PFSK-1 (cell line): ENCODE measurements at regions not wholly inside any gene's neighbourhood (a gene's known extent, or its start where the extent isn't known, plus 50 kb on each side); places are given as distances from the start of the nearest gene placed in this dataset.

ENCODE experiments used
- FOXP2 ChIP-seq: optimal IDR thresholded peaks from 2 replicates; pipeline ENCODE3; 2011; ENCODE audit warnings: borderline replicate concordance, control low read depth, inconsistent platforms; ENCODE audit not compliant: insufficient read depth; ENCODE audit errors: extremely low read length, extremely low read depth
- POLR2AphosphoS5 ChIP-seq: IDR thresholded peaks from 2 replicates; pipeline ENCODE4 v1.6.1; 2012; ENCODE audit warnings: low read depth, mild to moderate bottlenecking, control low read depth, low read length, moderate library complexity
- SIN3A ChIP-seq: IDR thresholded peaks from 2 replicates; pipeline ENCODE4 v1.6.1; 2012; ENCODE audit warnings: mild to moderate bottlenecking, low read length, moderate library complexity, borderline replicate concordance; ENCODE audit not compliant: insufficient read depth
- TAF1 ChIP-seq: IDR thresholded peaks from 2 replicates; pipeline ENCODE4 v1.6.1; 2012; ENCODE audit warnings: low read length, control low read depth, borderline replicate concordance; ENCODE audit not compliant: insufficient read depth
- TF ChIP-seq, protein P1 (sequence below), 2 experiments: IDR thresholded peaks; 2 replicates each; pipeline versions ENCODE4 v1.6.1 to v1.8.0; 2011 to 2012; ENCODE audit warnings: low read depth in 2 of 2, low read length in 2 of 2, control low read depth in 1 of 2, inconsistent platforms in 1 of 2, mild to moderate bottlenecking in 1 of 2, moderate library complexity in 1 of 2; ENCODE audit not compliant: insufficient read depth in 1 of 2

DNA sequence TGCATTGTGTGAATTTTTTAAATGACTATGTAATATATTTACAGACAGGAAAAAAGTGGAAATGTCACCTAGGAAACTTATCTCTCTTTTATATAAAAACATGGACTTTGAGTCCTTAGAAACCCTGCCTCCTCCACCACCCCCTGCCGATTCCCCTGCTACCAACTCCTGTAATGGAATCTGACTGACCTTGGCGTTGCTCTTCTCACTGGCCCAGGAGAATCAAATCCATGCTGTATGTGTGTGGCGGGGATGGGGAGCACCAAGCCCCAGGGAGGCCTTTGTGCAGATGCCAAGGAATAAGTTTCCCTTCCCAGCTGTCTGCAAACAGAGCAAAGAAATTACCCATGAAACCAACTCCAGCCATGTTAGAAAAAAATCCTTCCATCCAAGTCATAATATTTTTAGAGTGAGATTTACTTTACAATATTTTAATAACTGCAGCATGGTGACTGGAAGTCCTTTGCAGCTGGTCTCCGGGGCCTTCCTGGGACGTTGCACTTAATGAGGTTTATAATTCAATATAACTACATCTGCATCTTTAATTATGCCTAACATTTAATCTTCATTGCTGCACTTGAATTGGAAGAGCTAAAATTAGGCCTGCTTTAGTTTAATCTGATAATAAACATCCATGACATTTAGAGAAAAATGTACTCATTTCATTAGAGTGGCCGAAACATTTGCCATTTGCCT lies 111.4 kb upstream of the CACUL1 start:
- TF ChIP-seq TAF1 (no peak), POLR2AphosphoS5 (no peak), SIN3A (no peak), FOXP2 (no peak)
- TF ChIP-seq, protein P1, sequence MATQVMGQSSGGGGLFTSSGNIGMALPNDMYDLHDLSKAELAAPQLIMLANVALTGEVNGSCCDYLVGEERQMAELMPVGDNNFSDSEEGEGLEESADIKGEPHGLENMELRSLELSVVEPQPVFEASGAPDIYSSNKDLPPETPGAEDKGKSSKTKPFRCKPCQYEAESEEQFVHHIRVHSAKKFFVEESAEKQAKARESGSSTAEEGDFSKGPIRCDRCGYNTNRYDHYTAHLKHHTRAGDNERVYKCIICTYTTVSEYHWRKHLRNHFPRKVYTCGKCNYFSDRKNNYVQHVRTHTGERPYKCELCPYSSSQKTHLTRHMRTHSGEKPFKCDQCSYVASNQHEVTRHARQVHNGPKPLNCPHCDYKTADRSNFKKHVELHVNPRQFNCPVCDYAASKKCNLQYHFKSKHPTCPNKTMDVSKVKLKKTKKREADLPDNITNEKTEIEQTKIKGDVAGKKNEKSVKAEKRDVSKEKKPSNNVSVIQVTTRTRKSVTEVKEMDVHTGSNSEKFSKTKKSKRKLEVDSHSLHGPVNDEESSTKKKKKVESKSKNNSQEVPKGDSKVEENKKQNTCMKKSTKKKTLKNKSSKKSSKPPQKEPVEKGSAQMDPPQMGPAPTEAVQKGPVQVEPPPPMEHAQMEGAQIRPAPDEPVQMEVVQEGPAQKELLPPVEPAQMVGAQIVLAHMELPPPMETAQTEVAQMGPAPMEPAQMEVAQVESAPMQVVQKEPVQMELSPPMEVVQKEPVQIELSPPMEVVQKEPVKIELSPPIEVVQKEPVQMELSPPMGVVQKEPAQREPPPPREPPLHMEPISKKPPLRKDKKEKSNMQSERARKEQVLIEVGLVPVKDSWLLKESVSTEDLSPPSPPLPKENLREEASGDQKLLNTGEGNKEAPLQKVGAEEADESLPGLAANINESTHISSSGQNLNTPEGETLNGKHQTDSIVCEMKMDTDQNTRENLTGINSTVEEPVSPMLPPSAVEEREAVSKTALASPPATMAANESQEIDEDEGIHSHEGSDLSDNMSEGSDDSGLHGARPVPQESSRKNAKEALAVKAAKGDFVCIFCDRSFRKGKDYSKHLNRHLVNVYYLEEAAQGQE (IDR thresholded peaks at IDR 0.05; ENCODE audit: insufficient read depth in 1 of 2, low read depth in 2 of 2, low read length in 2 of 2), result no peak
